Endothelial cell of hepatic sinusoid (primary cell): ENCODE measurements at regions not wholly inside any gene's neighbourhood (a gene's known extent, or its start where the extent isn't known, plus 50 kb on each side); places are given as distances from the start of the nearest gene placed in this dataset.
"Not testable (repeated sequence)": the region's sequence is repeated elsewhere in the genome, so short reads cannot be mapped to it uniquely, and the experiment has no call there.

ENCODE experiments used
- in situ Hi-C: cut with HindIII; loops from 2 replicates; pipeline ENCODE4 v1.10.0; 2017; ENCODE audit warnings: low sequenced_read_pairs

GRCh38 chr2:36302911-36303310 lies 52.7 kb upstream of the CRIM1 start:
- in situ Hi-C loops = no loop called here

- in situ Hi-C loops = no loop called here
These were observed 53.7 kb upstream of the CRIM1 start for GRCh38 chr2:36301843-36302242.

- in situ Hi-C loops = no loop called here
These were observed 54.9 kb upstream of the CRIM1 start for GRCh38 chr2:36300697-36301096.

GRCh38 chr2:36296798-36297197 lies 58.8 kb upstream of the CRIM1 start:
- in situ Hi-C loops = no loop called here

GRCh38 chr2:36294316-36294721 lies 61.3 kb upstream of the CRIM1 start:
- in situ Hi-C loops = no loop called here

- in situ Hi-C loops = no loop called here
These were observed 65.2 kb upstream of the CRIM1 start for GRCh38 chr2:36290306-36290856.

GRCh38 chr2:36289731-36290130 lies 65.8 kb upstream of the CRIM1 start:
- in situ Hi-C loops = loop anchor here (10.0 kb wide), 1 partner anchor 45 kb away; no protein-coding TSS in a partner anchor

GRCh38 chr2:36287363-36288275 lies 68.0 kb upstream of the CRIM1 start:
- in situ Hi-C loops = loop anchor here (10.0 kb wide), 1 partner anchor 47 kb away; no protein-coding TSS in a partner anchor

GRCh38 chr2:36279506-36279905 lies 76.1 kb upstream of the CRIM1 start:
- in situ Hi-C loops = not testable (repeated sequence)

GRCh38 chr2:36277881-36278523 lies 77.6 kb upstream of the CRIM1 start:
- in situ Hi-C loops = no loop called here

- in situ Hi-C loops = no loop called here
These were observed 78.3 kb upstream of the CRIM1 start for GRCh38 chr2:36277146-36277808.

GRCh38 chr2:36271266-36271665 lies 84.3 kb upstream of the CRIM1 start:
- in situ Hi-C loops = no loop called here

- in situ Hi-C loops = no loop called here
These were observed 84.8 kb upstream of the CRIM1 start for GRCh38 chr2:36270758-36271157.

GRCh38 chr2:36267194-36267593 lies 88.4 kb upstream of the CRIM1 start:
- in situ Hi-C loops = no loop called here

- in situ Hi-C loops = no loop called here
These were observed 88.9 kb upstream of the CRIM1 start for GRCh38 chr2:36266536-36267121.

GRCh38 chr2:36262581-36262980 lies 93.0 kb upstream of the CRIM1 start:
- in situ Hi-C loops = no loop called here

- in situ Hi-C loops = no loop called here
These were observed 99.7 kb upstream of the CRIM1 start for GRCh38 chr2:36255863-36256262.

GRCh38 chr2:36253086-36253485 lies 102.5 kb upstream of the CRIM1 start:
- in situ Hi-C loops = no loop called here

- in situ Hi-C loops = no loop called here
These were observed 109.1 kb upstream of the CRIM1 start for GRCh38 chr2:36246320-36246990.

- in situ Hi-C loops = no loop called here
These were observed 109.9 kb upstream of the CRIM1 start for GRCh38 chr2:36245651-36246050.
